OCI-LY7 (cell line): ENCODE measurements at regions not wholly inside any gene's neighbourhood (a gene's known extent, or its start where the extent isn't known, plus 50 kb on each side); places are given as distances from the start of the nearest gene placed in this dataset.

Source experiments
- BruUV-seq: library from RNA; stranded (reverse); fragments of 400-500 nt; replicated peaks from 2 replicates; lab custom pipeline; 2021; lab: Mats Ljungman, UMichigan
- CTCF ChIA-PET: fragments of 300-600 bp; sonication (Branson Sonifier 250); formaldehyde crosslinking; loops from one replicate; lab custom pipeline; 2022; ENCODE audit warnings: antibody characterized with exemption; ENCODE audit not compliant: unreplicated experiment; lab: Charles Lee
- POLR2A ChIA-PET: fragments of 300-600 bp; sonication (Branson Sonifier 250); formaldehyde crosslinking; loops from one replicate; lab custom pipeline; 2022; ENCODE audit warnings: antibody characterized with exemption; lab: Charles Lee
- DNase-seq: peaks from one replicate; pipeline ENCODE4 v3.0.0-alpha.2; 2015; ENCODE audit warnings: low spot score
- H2AFZ ChIP-seq: fragments of 200-600 bp; sonication (generic), shearing (Covaris generic); 2 replicates; pipeline ENCODE4 v1.6.1; 2014; ENCODE audit warnings: mild to moderate bottlenecking, antibody characterized with exemption, low read length, moderate library complexity
- H3K27ac ChIP-seq: fragments of 200-600 bp; sonication (generic); 2 replicates; pipeline ENCODE4 v1.5.1; 2014; ENCODE audit warnings: mixed run types, low read depth, mild to moderate bottlenecking, moderate library complexity, low read length, inconsistent platforms; ENCODE audit not compliant: poor library complexity, severe bottlenecking
- H3K36me3 ChIP-seq: fragments of 200-600 bp; sonication (generic); 2 replicates; pipeline ENCODE4 v1.6.1; 2014; ENCODE audit warnings: mild to moderate bottlenecking, antibody characterized with exemption, low read length, moderate library complexity, mixed read lengths; ENCODE audit not compliant: insufficient read depth
- H3K4me1 ChIP-seq: fragments of 200-600 bp; sonication (generic); 2 replicates; pipeline ENCODE4 v1.5.1; 2014; ENCODE audit warnings: mild to moderate bottlenecking, low read length; ENCODE audit not compliant: insufficient read depth, poor library complexity, severe bottlenecking
- H3K4me2 ChIP-seq: fragments of 200-600 bp; sonication (generic); 2 replicates; pipeline ENCODE4 v1.6.1; 2014; ENCODE audit warnings: mild to moderate bottlenecking, low read length
- H3K4me3 ChIP-seq: fragments of 200-600 bp; sonication (generic); 2 replicates; pipeline ENCODE4 v1.5.1; 2014; ENCODE audit warnings: mild to moderate bottlenecking, low read depth, low read length; ENCODE audit not compliant: poor library complexity, severe bottlenecking
- H3K79me2 ChIP-seq: fragments of 200-600 bp; sonication (generic); 2 replicates; pipeline ENCODE4 v1.6.1; 2016; ENCODE audit warnings: low read depth, mild to moderate bottlenecking, low read length, moderate library complexity, mixed read lengths; ENCODE audit not compliant: insufficient read depth
- H3K9me2 ChIP-seq: fragments of 200-600 bp; sonication (generic); 2 replicates; pipeline ENCODE4 v1.6.1; 2016; ENCODE audit warnings: mild to moderate bottlenecking, low read length, mixed read lengths; ENCODE audit not compliant: insufficient read depth
- H3K9me3 ChIP-seq: fragments of 200-600 bp; sonication (generic); 2 replicates; pipeline ENCODE4 v1.6.1; 2014; ENCODE audit warnings: mild to moderate bottlenecking, mixed run types, low read length, mixed read lengths
- H4K20me1 ChIP-seq: fragments of 200-600 bp; sonication (generic); 2 replicates; pipeline ENCODE4 v1.6.1; 2014; ENCODE audit warnings: mild to moderate bottlenecking, antibody characterized with exemption, low read length, moderate library complexity, mixed read lengths; ENCODE audit not compliant: insufficient read depth
- CTCF ChIP-seq: fragments of 200-600 bp; sonication (generic); conservative IDR thresholded peaks from 2 replicates; pipeline ENCODE4 v1.5.1; 2014; ENCODE audit warnings: mild to moderate bottlenecking, antibody characterized with exemption, low read length, moderate library complexity, mixed read lengths
- EZH2phosphoT487 ChIP-seq: fragments of 200-600 bp; sonication (generic); IDR thresholded peaks from 2 replicates; pipeline ENCODE4 v1.6.1; 2018; ENCODE audit warnings: low read depth, borderline replicate concordance, mild to moderate bottlenecking, mixed run types, antibody characterized with exemption, low read length, moderate library complexity, mixed read lengths
- intact Hi-C: fragments of 100-400 bp; cut with micrococcal nuclease; formaldehyde crosslinking; loops from one replicate; pipeline ENCODE4 v1.10.0; 2022; ENCODE audit not compliant: unreplicated experiment

GRCh38 chr4:17197070-17197469, 298.6 kb upstream of the LDB2 start:
- ChIA-PET POLR2A (no interaction called here), CTCF (no interaction called here)
- H3K4me1 ChIP-seq, result no peaks in the 10 kb centered on the region
- no peak overlapping the region for H3K4me3 ChIP-seq
- intact Hi-C loops, result no loop called here
- H3K9me3 ChIP-seq, result no peaks in the 10 kb centered on the region
- H3K36me3 ChIP-seq, result no peaks in the 10 kb centered on the region
- no peaks in the 10 kb centered on the region for H3K79me2 ChIP-seq
- BruUV-seq, result no TSS peak
- no peak overlapping the region for H2AFZ ChIP-seq
- no peaks in the 10 kb centered on the region for H3K9me2 ChIP-seq
- TF ChIP-seq EZH2phosphoT487, result no peak
- no peak for TF ChIP-seq CTCF
- no peak overlapping the region for H3K27ac ChIP-seq
- H3K4me2 ChIP-seq, result no peak overlapping the region
- H4K20me1 ChIP-seq, result no peaks in the 10 kb centered on the region
- no peak for DNase-seq

GRCh38 chr4:17195461-17196275, 297.2 kb upstream of the LDB2 start:
- no peak for DNase-seq
- ChIA-PET CTCF (no interaction called here), POLR2A (interaction anchor here (0.5 to 0.9 kb wide), 3 partner anchors 11 to 65 kb away, joined by 3 read pairs; no protein-coding TSS in a partner anchor)
- Histone ChIP-seq H3K9me2 (no peaks in the 10 kb centered on the region), H3K4me2 (no peak overlapping the region), H3K4me1 (no peaks in the 10 kb centered on the region), H3K36me3 (no peaks in the 10 kb centered on the region), H3K4me3 (no peak overlapping the region), H3K27ac (no peak overlapping the region), H2AFZ (no peak overlapping the region), H3K79me2 (no peaks in the 10 kb centered on the region), H4K20me1 (no peaks in the 10 kb centered on the region), H3K9me3 (no peaks in the 10 kb centered on the region)
- TF ChIP-seq CTCF, result no peak
- TF ChIP-seq EZH2phosphoT487, result no peak
- intact Hi-C loops, result no loop called here
- BruUV-seq, result no TSS peak

GRCh38 chr4:17194586-17194985, 296.1 kb upstream of the LDB2 start:
- Histone ChIP-seq H3K4me1 (no peaks in the 10 kb centered on the region), H3K9me3 (no peaks in the 10 kb centered on the region), H3K4me2 (no peak overlapping the region), H3K36me3 (no peaks in the 10 kb centered on the region), H3K79me2 (no peaks in the 10 kb centered on the region), H3K9me2 (no peaks in the 10 kb centered on the region), H2AFZ (no peak overlapping the region), H3K4me3 (no peak overlapping the region), H3K27ac (no peak overlapping the region), H4K20me1 (no peaks in the 10 kb centered on the region)
- CTCF ChIA-PET, result no interaction called here
- POLR2A ChIA-PET, result no interaction called here
- intact Hi-C loops, result no loop called here
- no peak for DNase-seq
- TF ChIP-seq CTCF (no peak), EZH2phosphoT487 (no peak)
- BruUV-seq, result no TSS peak
